ENCODE measurements at regions not wholly inside any gene's neighbourhood (a gene's known extent, or its start where the extent isn't known, plus 50 kb on each side); places are given as distances from the start of the nearest gene placed in this dataset.

- DNase-seq: no peak
These were observed 55.6 kb downstream of the ZNF281 start for GRCh38 chr1:200354243-200354642.

GRCh38 chr1:200353232-200353631 is 56.6 kb downstream of the ZNF281 start:
- no peak for DNase-seq

- no peak for DNase-seq
These were observed 57.8 kb downstream of the ZNF281 start for GRCh38 chr1:200351826-200352549.

- DNase-seq: no peak
These were observed 58.4 kb downstream of the ZNF281 start for GRCh38 chr1:200351425-200351824.

- DNase-seq: no peak
These were observed 63.1 kb downstream of the ZNF281 start for GRCh38 chr1:200346700-200347099.

- no peak for DNase-seq
These were observed 64.3 kb downstream of the ZNF281 start for GRCh38 chr1:200345520-200345919.

GRCh38 chr1:200343874-200344273 is 66.0 kb downstream of the ZNF281 start:
- DNase-seq: no peak

- no peak for DNase-seq
These were observed 67.1 kb downstream of the ZNF281 start for GRCh38 chr1:200342511-200343311.

GRCh38 chr1:200338451-200338850 is 71.4 kb downstream of the ZNF281 start:
- no peak for DNase-seq

- DNase-seq: no peak
These were observed 72.0 kb downstream of the ZNF281 start for GRCh38 chr1:200337831-200338230.

- DNase-seq: no peak
These were observed 72.4 kb downstream of the ZNF281 start for GRCh38 chr1:200337410-200337809.

GRCh38 chr1:200336901-200337391 is 72.9 kb downstream of the ZNF281 start:
- no peak for DNase-seq

GRCh38 chr1:200336101-200336845 is 73.6 kb downstream of the ZNF281 start:
- DNase-seq: no peak

GRCh38 chr1:200334661-200335256 is 75.1 kb downstream of the ZNF281 start:
- no peak for DNase-seq

GRCh38 chr1:200333329-200333728 is 76.5 kb downstream of the ZNF281 start:
- DNase-seq: no peak

- no peak for DNase-seq
These were observed 77.1 kb downstream of the ZNF281 start for GRCh38 chr1:200332716-200333115.

GRCh38 chr1:200330741-200331428 is 79.0 kb downstream of the ZNF281 start:
- no peak for DNase-seq

- DNase-seq: no peak
These were observed 80.5 kb downstream of the ZNF281 start for GRCh38 chr1:200329208-200329882.

- no peak for DNase-seq
These were observed 81.5 kb downstream of the ZNF281 start for GRCh38 chr1:200328379-200328778.

- DNase-seq: no peak
These were observed 85.9 kb downstream of the ZNF281 start for GRCh38 chr1:200323856-200324400.

GRCh38 chr1:200319148-200319547 is 90.7 kb downstream of the ZNF281 start:
- DNase-seq: no peak

Measured in effector CD4-positive, alpha-beta T cell (primary cell).